ENCODE measurements at regions not wholly inside any gene's neighbourhood (a gene's known extent, or its start where the extent isn't known, plus 50 kb on each side); places are given as distances from the start of the nearest gene placed in this dataset.

DNA sequence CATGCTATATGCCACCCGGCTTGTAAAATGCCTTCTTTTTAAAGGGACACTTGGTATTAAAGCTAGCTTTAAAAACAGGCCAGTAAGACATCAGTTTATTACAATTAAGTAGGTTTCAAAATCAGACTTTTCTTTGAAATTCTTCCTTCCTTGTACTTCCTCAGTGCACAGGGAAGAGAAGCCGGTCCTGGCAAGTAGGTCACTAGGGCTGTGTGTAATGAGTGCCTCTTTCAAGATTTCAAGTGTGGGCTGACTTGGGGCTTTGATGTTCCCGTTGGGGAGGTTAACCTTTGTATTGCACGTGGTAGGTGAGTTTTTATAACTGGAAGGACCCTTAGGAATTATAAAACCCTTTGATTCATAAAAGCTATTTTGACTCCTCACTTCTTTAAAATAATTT is 566.4 kb upstream of the ID2 start:
- TF ChIP-seq, protein P1, sequence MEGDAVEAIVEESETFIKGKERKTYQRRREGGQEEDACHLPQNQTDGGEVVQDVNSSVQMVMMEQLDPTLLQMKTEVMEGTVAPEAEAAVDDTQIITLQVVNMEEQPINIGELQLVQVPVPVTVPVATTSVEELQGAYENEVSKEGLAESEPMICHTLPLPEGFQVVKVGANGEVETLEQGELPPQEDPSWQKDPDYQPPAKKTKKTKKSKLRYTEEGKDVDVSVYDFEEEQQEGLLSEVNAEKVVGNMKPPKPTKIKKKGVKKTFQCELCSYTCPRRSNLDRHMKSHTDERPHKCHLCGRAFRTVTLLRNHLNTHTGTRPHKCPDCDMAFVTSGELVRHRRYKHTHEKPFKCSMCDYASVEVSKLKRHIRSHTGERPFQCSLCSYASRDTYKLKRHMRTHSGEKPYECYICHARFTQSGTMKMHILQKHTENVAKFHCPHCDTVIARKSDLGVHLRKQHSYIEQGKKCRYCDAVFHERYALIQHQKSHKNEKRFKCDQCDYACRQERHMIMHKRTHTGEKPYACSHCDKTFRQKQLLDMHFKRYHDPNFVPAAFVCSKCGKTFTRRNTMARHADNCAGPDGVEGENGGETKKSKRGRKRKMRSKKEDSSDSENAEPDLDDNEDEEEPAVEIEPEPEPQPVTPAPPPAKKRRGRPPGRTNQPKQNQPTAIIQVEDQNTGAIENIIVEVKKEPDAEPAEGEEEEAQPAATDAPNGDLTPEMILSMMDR (IDR thresholded peaks at IDR 0.05) = no peak
- no peak for TF ChIP-seq EZH2phosphoT487 (IDR thresholded peaks at IDR 0.05)
